ENCODE measurements at regions not wholly inside any gene's neighbourhood (a gene's known extent, or its start where the extent isn't known, plus 50 kb on each side); places are given as distances from the start of the nearest gene placed in this dataset.

- Histone ChIP-seq H3K4me3 (ENCODE audit: low read length in 2 of 2) (no peak overlapping the region), H3K4me1 (ENCODE audit: insufficient read depth, low read length) (no peaks in the 10 kb centered on the region), H3K9me3 (ENCODE audit: control insufficient read depth in 1 of 2, low read length in 2 of 2) (no peaks in the 10 kb centered on the region), H3K27ac (ENCODE audit: low read depth, low read length) (no peak overlapping the region), H3K27me3 (ENCODE audit: insufficient read depth, low read length) (no peaks in the 10 kb centered on the region), H3K36me3 (ENCODE audit: insufficient read depth, low read length) (no peaks in the 10 kb centered on the region)
- Mint-ChIP-seq H3K36me3 (no peaks in the 10 kb centered on the region), H3K4me1 (no peaks in the 10 kb centered on the region), H3K27me3 (peaks cover 0 to 5% of the 10 kb centered on the region in 2 donors), H3K27ac (no peak overlapping the region), H3K9me3 (peaks cover 0 to 5% (median 0%) of the 10 kb centered on the region in 8 donors), H3K4me3 (no peak overlapping the region)
- POLR2A ChIA-PET (ENCODE audit: partially characterized antibody) = no interaction called here
- CTCF ChIA-PET (ENCODE audit: partially characterized antibody) = no interaction called here
- intact Hi-C loops (cut with micrococcal nuclease) = no loop called here
- DNase-seq = no peak
These were observed 73.5 kb upstream of the PTPRT start for GRCh38 chr20:43263226-43263625.

DNA sequence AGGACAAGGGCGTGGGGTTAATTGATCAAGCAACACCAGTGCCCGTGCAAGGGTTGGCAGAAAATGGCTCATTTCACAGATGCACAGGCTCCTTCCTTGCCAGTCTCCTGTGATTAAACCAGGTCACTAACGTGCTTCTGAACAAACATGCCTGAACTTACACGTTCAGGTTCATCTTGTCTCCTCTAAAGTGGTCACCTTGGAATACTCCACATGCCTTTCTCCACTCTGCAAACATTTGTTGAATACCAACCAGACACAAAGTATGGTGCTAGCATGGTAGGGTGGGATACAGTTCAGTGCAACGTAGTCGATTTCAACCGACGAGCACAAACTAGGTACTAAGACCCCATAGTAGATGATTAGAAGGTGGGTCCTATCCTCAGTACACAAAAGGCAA lies 72.6 kb upstream of the PTPRT start:
- CTCF ChIA-PET (ENCODE audit: partially characterized antibody) = no interaction called here
- Histone ChIP-seq H3K36me3 (ENCODE audit: insufficient read depth, low read length) (no peaks in the 10 kb centered on the region), H3K4me3 (ENCODE audit: low read length in 2 of 2) (no peak overlapping the region), H3K27me3 (ENCODE audit: insufficient read depth, low read length) (no peaks in the 10 kb centered on the region), H3K9me3 (ENCODE audit: control insufficient read depth in 1 of 2, low read length in 2 of 2) (no peaks in the 10 kb centered on the region), H3K4me1 (ENCODE audit: insufficient read depth, low read length) (no peaks in the 10 kb centered on the region), H3K27ac (ENCODE audit: low read depth, low read length) (no peak overlapping the region)
- no peak for DNase-seq
- intact Hi-C loops (cut with micrococcal nuclease) = no loop called here
- Mint-ChIP-seq H3K4me1 (no peaks in the 10 kb centered on the region), H3K9me3 (peaks cover 0 to 5% (median 0%) of the 10 kb centered on the region in 8 donors), H3K4me3 (no peak overlapping the region), H3K36me3 (no peaks in the 10 kb centered on the region), H3K27ac (no peak overlapping the region), H3K27me3 (peaks cover 0 to 5% of the 10 kb centered on the region in 2 donors)
- POLR2A ChIA-PET (ENCODE audit: partially characterized antibody) = no interaction called here

GRCh38 chr20:43255877-43256276 lies 66.2 kb upstream of the PTPRT start:
- no peaks in the 10 kb centered on the region for H3K4me1 Mint-ChIP-seq
- intact Hi-C loops (cut with micrococcal nuclease) = no loop called here
- H3K27me3 ChIP-seq (ENCODE audit: insufficient read depth, low read length) = no peaks in the 10 kb centered on the region
- no peak for DNase-seq
- no peak overlapping the region for H3K27ac Mint-ChIP-seq
- H3K4me3 ChIP-seq (ENCODE audit: low read length in 2 of 2) = no peak overlapping the region
- H3K27me3 Mint-ChIP-seq = peaks cover 0 to 6% of the 10 kb centered on the region in 2 donors
- ChIA-PET CTCF (ENCODE audit: partially characterized antibody) (no interaction called here), POLR2A (ENCODE audit: partially characterized antibody) (no interaction called here)
- no peaks in the 10 kb centered on the region for H3K4me1 ChIP-seq (ENCODE audit: insufficient read depth, low read length)
- H3K36me3 ChIP-seq (ENCODE audit: insufficient read depth, low read length) = no peaks in the 10 kb centered on the region
- no peak overlapping the region for H3K4me3 Mint-ChIP-seq
- H3K9me3 Mint-ChIP-seq = no peaks in the 10 kb centered on the region
- H3K27ac ChIP-seq (ENCODE audit: low read depth, low read length) = no peak overlapping the region
- H3K9me3 ChIP-seq (ENCODE audit: control insufficient read depth in 1 of 2, low read length in 2 of 2) = no peaks in the 10 kb centered on the region
- H3K36me3 Mint-ChIP-seq = no peaks in the 10 kb centered on the region

GRCh38 chr20:43252761-43253160 lies 63.1 kb upstream of the PTPRT start:
- Mint-ChIP-seq H3K36me3 (no peaks in the 10 kb centered on the region), H3K27ac (no peak overlapping the region), H3K4me3 (no peak overlapping the region), H3K9me3 (peaks cover 0 to 2% (median 0%) of the 10 kb centered on the region in 8 donors), H3K27me3 (peaks cover 3 to 5% of the 10 kb centered on the region in 2 donors), H3K4me1 (no peaks in the 10 kb centered on the region)
- intact Hi-C loops (cut with micrococcal nuclease) = no loop called here
- no peaks in the 10 kb centered on the region for H3K27me3 ChIP-seq (ENCODE audit: insufficient read depth, low read length)
- ChIA-PET CTCF (ENCODE audit: partially characterized antibody) (no interaction called here), POLR2A (ENCODE audit: partially characterized antibody) (no interaction called here)
- no peaks in the 10 kb centered on the region for H3K9me3 ChIP-seq (ENCODE audit: control insufficient read depth in 1 of 2, low read length in 2 of 2)
- DNase-seq = no peak
- H3K4me3 ChIP-seq (ENCODE audit: low read length in 2 of 2) = no peak overlapping the region
- no peak overlapping the region for H3K27ac ChIP-seq (ENCODE audit: low read depth, low read length)
- H3K36me3 ChIP-seq (ENCODE audit: insufficient read depth, low read length) = no peaks in the 10 kb centered on the region
- no peaks in the 10 kb centered on the region for H3K4me1 ChIP-seq (ENCODE audit: insufficient read depth, low read length)

GRCh38 chr20:43248341-43248740 lies 58.6 kb upstream of the PTPRT start:
- H3K27me3 Mint-ChIP-seq = peaks cover 3 to 5% of the 10 kb centered on the region in 2 donors
- H3K4me1 Mint-ChIP-seq = no peaks in the 10 kb centered on the region
- Histone ChIP-seq H3K9me3 (ENCODE audit: control insufficient read depth in 1 of 2, low read length in 2 of 2) (no peaks in the 10 kb centered on the region), H3K4me1 (ENCODE audit: insufficient read depth, low read length) (no peaks in the 10 kb centered on the region), H3K27ac (ENCODE audit: low read depth, low read length) (no peak overlapping the region), H3K36me3 (ENCODE audit: insufficient read depth, low read length) (no peaks in the 10 kb centered on the region), H3K4me3 (ENCODE audit: low read length in 2 of 2) (no peak overlapping the region), H3K27me3 (ENCODE audit: insufficient read depth, low read length) (no peaks in the 10 kb centered on the region)
- DNase-seq = no peak
- POLR2A ChIA-PET (ENCODE audit: partially characterized antibody) = no interaction called here
- CTCF ChIA-PET (ENCODE audit: partially characterized antibody) = no interaction called here
- no peaks in the 10 kb centered on the region for H3K36me3 Mint-ChIP-seq
- intact Hi-C loops (cut with micrococcal nuclease) = no loop called here
- no peak overlapping the region for H3K4me3 Mint-ChIP-seq
- H3K9me3 Mint-ChIP-seq = peaks cover 0 to 2% (median 0%) of the 10 kb centered on the region in 8 donors
- no peak overlapping the region for H3K27ac Mint-ChIP-seq

DNA sequence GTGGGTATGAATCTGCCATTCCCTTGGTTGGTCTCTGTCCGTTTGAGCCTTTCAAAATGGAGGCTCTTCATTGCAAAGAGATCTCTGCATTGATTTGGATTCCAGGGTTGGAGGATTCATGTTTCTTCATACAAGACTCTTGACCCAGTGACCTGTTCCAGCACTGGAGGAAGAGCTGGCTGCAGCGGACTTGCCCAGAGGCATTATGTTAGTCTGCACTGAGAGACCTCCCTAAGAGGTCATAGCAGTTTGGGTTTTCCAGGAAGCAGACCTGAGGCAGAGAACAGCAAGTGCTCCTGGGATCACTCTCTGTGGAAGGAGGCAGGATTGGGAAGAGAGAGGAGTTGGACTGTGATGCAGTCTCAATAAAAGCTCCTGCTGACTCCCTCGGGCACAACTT lies 57.7 kb upstream of the PTPRT start:
- Mint-ChIP-seq H3K4me1 (no peaks in the 10 kb centered on the region), H3K9me3 (peaks cover 0 to 2% (median 0%) of the 10 kb centered on the region in 8 donors), H3K36me3 (no peaks in the 10 kb centered on the region), H3K4me3 (no peak overlapping the region), H3K27me3 (peaks cover 3 to 6% of the 10 kb centered on the region in 2 donors), H3K27ac (no peak overlapping the region)
- Histone ChIP-seq H3K4me3 (ENCODE audit: low read length in 2 of 2) (no peak overlapping the region), H3K36me3 (ENCODE audit: insufficient read depth, low read length) (no peaks in the 10 kb centered on the region), H3K4me1 (ENCODE audit: insufficient read depth, low read length) (no peaks in the 10 kb centered on the region), H3K27ac (ENCODE audit: low read depth, low read length) (no peak overlapping the region), H3K27me3 (ENCODE audit: insufficient read depth, low read length) (no peaks in the 10 kb centered on the region), H3K9me3 (ENCODE audit: control insufficient read depth in 1 of 2, low read length in 2 of 2) (no peaks in the 10 kb centered on the region)
- intact Hi-C loops (cut with micrococcal nuclease) = no loop called here
- CTCF ChIA-PET (ENCODE audit: partially characterized antibody) = no interaction called here
- POLR2A ChIA-PET (ENCODE audit: partially characterized antibody) = no interaction called here
- no peak for DNase-seq

GRCh38 chr20:43244647-43245046 lies 54.9 kb upstream of the PTPRT start:
- Mint-ChIP-seq H3K4me3 (no peak overlapping the region), H3K27ac (no peak overlapping the region), H3K27me3 (peaks cover 0 to 4% of the 10 kb centered on the region in 2 donors), H3K36me3 (no peaks in the 10 kb centered on the region), H3K4me1 (no peaks in the 10 kb centered on the region), H3K9me3 (peaks cover 0 to 6% (median under 1%) of the 10 kb centered on the region in 8 donors)
- Histone ChIP-seq H3K4me1 (ENCODE audit: insufficient read depth, low read length) (no peaks in the 10 kb centered on the region), H3K27me3 (ENCODE audit: insufficient read depth, low read length) (no peaks in the 10 kb centered on the region), H3K36me3 (ENCODE audit: insufficient read depth, low read length) (no peaks in the 10 kb centered on the region), H3K27ac (ENCODE audit: low read depth, low read length) (no peak overlapping the region), H3K4me3 (ENCODE audit: low read length in 2 of 2) (no peak overlapping the region), H3K9me3 (ENCODE audit: control insufficient read depth in 1 of 2, low read length in 2 of 2) (no peaks in the 10 kb centered on the region)
- ChIA-PET POLR2A (ENCODE audit: partially characterized antibody) (no interaction called here), CTCF (ENCODE audit: partially characterized antibody) (no interaction called here)
- no peak for DNase-seq
- intact Hi-C loops (cut with micrococcal nuclease) = no loop called here

DNA sequence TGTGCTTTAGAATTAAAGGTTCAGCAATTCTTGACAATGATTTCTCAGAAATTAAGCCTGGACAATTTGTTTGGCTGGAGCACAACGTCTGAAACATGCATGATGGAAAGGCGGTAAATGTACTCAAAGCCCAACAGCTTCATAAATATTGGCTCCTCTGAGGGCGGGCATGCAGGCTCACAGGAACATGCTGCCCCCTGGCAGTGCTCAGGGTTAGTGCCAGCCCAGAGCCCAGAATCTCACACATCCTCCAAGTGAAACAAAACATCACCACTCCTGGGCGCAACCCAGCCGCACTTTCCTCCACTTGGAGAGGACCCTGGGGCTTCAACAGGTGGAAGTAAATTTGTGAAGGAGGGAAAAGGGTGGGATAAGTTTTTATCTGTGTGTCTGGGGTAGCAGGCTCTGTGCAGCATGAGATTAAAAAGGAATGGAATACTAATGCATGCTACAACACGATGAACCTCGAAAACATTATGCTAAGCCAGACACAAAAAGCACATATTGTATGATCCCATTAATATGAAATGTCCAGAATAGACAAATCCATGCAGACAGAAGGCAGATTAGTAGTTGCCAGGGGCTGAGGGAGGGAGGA lies 54.1 kb upstream of the PTPRT start:
- H3K9me3 Mint-ChIP-seq = peaks cover 0 to 13% (median 6%) of the 10 kb centered on the region in 8 donors
- Histone ChIP-seq H3K9me3 (ENCODE audit: control insufficient read depth in 1 of 2, low read length in 2 of 2) (no peaks in the 10 kb centered on the region), H3K27ac (ENCODE audit: low read depth, low read length) (no peak overlapping the region), H3K4me3 (ENCODE audit: low read length in 2 of 2) (no peak overlapping the region), H3K4me1 (ENCODE audit: insufficient read depth, low read length) (no peaks in the 10 kb centered on the region), H3K27me3 (ENCODE audit: insufficient read depth, low read length) (no peaks in the 10 kb centered on the region), H3K36me3 (ENCODE audit: insufficient read depth, low read length) (no peaks in the 10 kb centered on the region)
- no peaks in the 10 kb centered on the region for H3K4me1 Mint-ChIP-seq
- CTCF ChIA-PET (ENCODE audit: partially characterized antibody) = no interaction called here
- peaks cover 0 to 4% of the 10 kb centered on the region in 2 donors for H3K27me3 Mint-ChIP-seq
- H3K27ac Mint-ChIP-seq = no peak overlapping the region
- POLR2A ChIA-PET (ENCODE audit: partially characterized antibody) = no interaction called here
- no peak overlapping the region for H3K4me3 Mint-ChIP-seq
- DNase-seq = no peak
- intact Hi-C loops (cut with micrococcal nuclease) = no loop called here
- no peaks in the 10 kb centered on the region for H3K36me3 Mint-ChIP-seq

Measured in CD4-positive, alpha-beta memory T cell (primary cell).